ENCODE measurements at regions not wholly inside any gene's neighbourhood (a gene's known extent, or its start where the extent isn't known, plus 50 kb on each side); places are given as distances from the start of the nearest gene placed in this dataset.
"Not testable (repeated sequence)": the region's sequence is repeated elsewhere in the genome, so short reads cannot be mapped to it uniquely, and the experiment has no call there.

- WGBS (ENCODE audit: extremely low coverage, insufficient coverage, low lambda C conversion rate) = no CpG with 5 or more reads among the region's 5 CpGs
- not testable (repeated sequence) for H3K27ac ChIP-seq (ENCODE audit: low read depth, low read length); H3K56ac ChIP-seq (ENCODE audit: low read length); H3K4ac ChIP-seq (ENCODE audit: low read depth, low read length); H4K5ac ChIP-seq (ENCODE audit: low read length); H3K23ac ChIP-seq (ENCODE audit: low read length); H3K4me2 ChIP-seq (ENCODE audit: low read length); H2AK5ac ChIP-seq (ENCODE audit: low read length); H3K9ac ChIP-seq (ENCODE audit: low read length); H3K18ac ChIP-seq (ENCODE audit: low read length); H3K4me3 ChIP-seq (ENCODE audit: low read length); H3K27me3 ChIP-seq (ENCODE audit: insufficient read depth, low read length, poor library complexity); H3K79me1 ChIP-seq (ENCODE audit: low read length); H2BK120ac ChIP-seq (ENCODE audit: low read depth, low read length); H3K79me2 ChIP-seq (ENCODE audit: control insufficient read depth, insufficient read depth, low read length); H2BK15ac ChIP-seq (replicated peaks; ENCODE audit: low read depth); H4K8ac ChIP-seq (ENCODE audit: low read depth, low read length); H3K36me3 ChIP-seq (ENCODE audit: control insufficient read depth, insufficient read depth, low read length); H2BK5ac ChIP-seq (ENCODE audit: low read length); H3K4me1 ChIP-seq (ENCODE audit: control insufficient read depth, low read depth, low read length)
- peak; percentile 18 for DNase-seq
Observed at GRCh38 chr2:111413950-111414349, 293.2 kb downstream of the BCL2L11 start.

GRCh38 chr2:111415765-111416743 lies 295.3 kb downstream of the BCL2L11 start:
- no CpG with 5 or more reads among the region's 24 CpGs for WGBS (ENCODE audit: extremely low coverage, insufficient coverage, low lambda C conversion rate)
- not testable (repeated sequence) for H3K23ac ChIP-seq (ENCODE audit: low read length); H2BK15ac ChIP-seq (replicated peaks; ENCODE audit: low read depth); H4K8ac ChIP-seq (ENCODE audit: low read depth, low read length); H3K27me3 ChIP-seq (ENCODE audit: insufficient read depth, low read length, poor library complexity); H2BK120ac ChIP-seq (ENCODE audit: low read depth, low read length); H3K18ac ChIP-seq (ENCODE audit: low read length); H3K4me1 ChIP-seq (ENCODE audit: control insufficient read depth, low read depth, low read length); H3K27ac ChIP-seq (ENCODE audit: low read depth, low read length); H3K9ac ChIP-seq (ENCODE audit: low read length); H4K5ac ChIP-seq (ENCODE audit: low read length); H3K4me3 ChIP-seq (ENCODE audit: low read length); H3K79me1 ChIP-seq (ENCODE audit: low read length); H2AK5ac ChIP-seq (ENCODE audit: low read length); H3K56ac ChIP-seq (ENCODE audit: low read length); H2BK5ac ChIP-seq (ENCODE audit: low read length); DNase-seq; H3K4me2 ChIP-seq (ENCODE audit: low read length); H3K79me2 ChIP-seq (ENCODE audit: control insufficient read depth, insufficient read depth, low read length); H3K36me3 ChIP-seq (ENCODE audit: control insufficient read depth, insufficient read depth, low read length); H3K4ac ChIP-seq (ENCODE audit: low read depth, low read length)

- H3K9ac ChIP-seq (ENCODE audit: low read length); H3K27me3 ChIP-seq (ENCODE audit: insufficient read depth, low read length, poor library complexity); H3K79me1 ChIP-seq (ENCODE audit: low read length); H3K4me3 ChIP-seq (ENCODE audit: low read length); H2BK120ac ChIP-seq (ENCODE audit: low read depth, low read length); H3K4ac ChIP-seq (ENCODE audit: low read depth, low read length); H2BK15ac ChIP-seq (replicated peaks; ENCODE audit: low read depth); H4K8ac ChIP-seq (ENCODE audit: low read depth, low read length); H3K18ac ChIP-seq (ENCODE audit: low read length); H2AK5ac ChIP-seq (ENCODE audit: low read length); H2BK5ac ChIP-seq (ENCODE audit: low read length); H3K27ac ChIP-seq (ENCODE audit: low read depth, low read length); H3K56ac ChIP-seq (ENCODE audit: low read length); H3K4me1 ChIP-seq (ENCODE audit: control insufficient read depth, low read depth, low read length); H3K4me2 ChIP-seq (ENCODE audit: low read length); H3K79me2 ChIP-seq (ENCODE audit: control insufficient read depth, insufficient read depth, low read length); H3K36me3 ChIP-seq (ENCODE audit: control insufficient read depth, insufficient read depth, low read length); DNase-seq; H4K5ac ChIP-seq (ENCODE audit: low read length); H3K23ac ChIP-seq (ENCODE audit: low read length): not testable (repeated sequence)
Observed at GRCh38 chr2:111417026-111417425, 296.3 kb downstream of the BCL2L11 start.

- not testable (repeated sequence) for DNase-seq
Observed at GRCh38 chr2:111418091-111418875, 297.6 kb downstream of the BCL2L11 start.

GRCh38 chr2:111420074-111420473 lies 299.4 kb downstream of the BCL2L11 start:
- H3K4me1 ChIP-seq (ENCODE audit: control insufficient read depth, low read depth, low read length); H3K18ac ChIP-seq (ENCODE audit: low read length); H4K5ac ChIP-seq (ENCODE audit: low read length); H3K4ac ChIP-seq (ENCODE audit: low read depth, low read length); H3K4me2 ChIP-seq (ENCODE audit: low read length); H3K79me1 ChIP-seq (ENCODE audit: low read length); H3K4me3 ChIP-seq (ENCODE audit: low read length); H3K56ac ChIP-seq (ENCODE audit: low read length); H2BK120ac ChIP-seq (ENCODE audit: low read depth, low read length); H3K79me2 ChIP-seq (ENCODE audit: control insufficient read depth, insufficient read depth, low read length); H3K27me3 ChIP-seq (ENCODE audit: insufficient read depth, low read length, poor library complexity); H3K36me3 ChIP-seq (ENCODE audit: control insufficient read depth, insufficient read depth, low read length); H3K27ac ChIP-seq (ENCODE audit: low read depth, low read length); H2BK5ac ChIP-seq (ENCODE audit: low read length); H2BK15ac ChIP-seq (replicated peaks; ENCODE audit: low read depth); H3K23ac ChIP-seq (ENCODE audit: low read length); H3K9ac ChIP-seq (ENCODE audit: low read length); H4K8ac ChIP-seq (ENCODE audit: low read depth, low read length); DNase-seq; H2AK5ac ChIP-seq (ENCODE audit: low read length): not testable (repeated sequence)
- WGBS (ENCODE audit: extremely low coverage, insufficient coverage, low lambda C conversion rate) = no CpG with 5 or more reads among the region's 6 CpGs

More at GRCh38 chr2:111418091-111418875, 297.6 kb downstream of the BCL2L11 start:
- not testable (repeated sequence) for H2AK5ac ChIP-seq (ENCODE audit: low read length); H2BK5ac ChIP-seq (ENCODE audit: low read length); H4K5ac ChIP-seq (ENCODE audit: low read length); H3K4me2 ChIP-seq (ENCODE audit: low read length); H3K18ac ChIP-seq (ENCODE audit: low read length); H3K9ac ChIP-seq (ENCODE audit: low read length); H3K36me3 ChIP-seq (ENCODE audit: control insufficient read depth, insufficient read depth, low read length); H3K56ac ChIP-seq (ENCODE audit: low read length); H3K4ac ChIP-seq (ENCODE audit: low read depth, low read length); H3K79me2 ChIP-seq (ENCODE audit: control insufficient read depth, insufficient read depth, low read length); H3K79me1 ChIP-seq (ENCODE audit: low read length); H3K23ac ChIP-seq (ENCODE audit: low read length); H3K27me3 ChIP-seq (ENCODE audit: insufficient read depth, low read length, poor library complexity); H2BK15ac ChIP-seq (replicated peaks; ENCODE audit: low read depth); H2BK120ac ChIP-seq (ENCODE audit: low read depth, low read length); H3K4me1 ChIP-seq (ENCODE audit: control insufficient read depth, low read depth, low read length); H4K8ac ChIP-seq (ENCODE audit: low read depth, low read length); H3K27ac ChIP-seq (ENCODE audit: low read depth, low read length); H3K4me3 ChIP-seq (ENCODE audit: low read length)
- whole genome bisulfite sequencing (ENCODE audit: extremely low coverage, insufficient coverage, low lambda C conversion rate) = no CpG with 5 or more reads among the region's 6 CpGs
